Adipocyte (in vitro differentiated cells): ENCODE measurements at regions not wholly inside any gene's neighbourhood (a gene's known extent, or its start where the extent isn't known, plus 50 kb on each side); places are given as distances from the start of the nearest gene placed in this dataset.

ENCODE experiments used
- DNase-seq: peaks from one replicate; pipeline ENCODE4 v3.0.0-alpha.2; 2015; ENCODE audit warnings: low read depth
- H3K27me3 ChIP-seq: replicated peaks from 2 replicates; pipeline ENCODE4 v1.7.0; 2013; ENCODE audit warnings: mild to moderate bottlenecking, low read length, moderate library complexity; ENCODE audit not compliant: control insufficient read depth, insufficient read depth
- H3K36me3 ChIP-seq: 2 replicates; pipeline ENCODE4 v1.7.0; 2013; ENCODE audit warnings: low read length, mild to moderate bottlenecking, moderate library complexity; ENCODE audit not compliant: control insufficient read depth, insufficient read depth, severe bottlenecking
- H3K4me1 ChIP-seq: 2 replicates; pipeline ENCODE4 v1.7.0; 2013; ENCODE audit warnings: mild to moderate bottlenecking, low read length, moderate library complexity; ENCODE audit not compliant: control insufficient read depth, insufficient read depth
- H3K4me3 ChIP-seq: 2 replicates; pipeline ENCODE4 v1.7.0; 2013; ENCODE audit warnings: mild to moderate bottlenecking, low read length, moderate library complexity
- H3K9ac ChIP-seq: 2 replicates; pipeline ENCODE4 v1.7.0; 2013; ENCODE audit warnings: mild to moderate bottlenecking, low read length, moderate library complexity
- H3K9me3 ChIP-seq: 2 replicates; pipeline ENCODE4 v1.7.0; 2013; ENCODE audit warnings: mild to moderate bottlenecking, low read length, moderate library complexity; ENCODE audit not compliant: control insufficient read depth

DNA sequence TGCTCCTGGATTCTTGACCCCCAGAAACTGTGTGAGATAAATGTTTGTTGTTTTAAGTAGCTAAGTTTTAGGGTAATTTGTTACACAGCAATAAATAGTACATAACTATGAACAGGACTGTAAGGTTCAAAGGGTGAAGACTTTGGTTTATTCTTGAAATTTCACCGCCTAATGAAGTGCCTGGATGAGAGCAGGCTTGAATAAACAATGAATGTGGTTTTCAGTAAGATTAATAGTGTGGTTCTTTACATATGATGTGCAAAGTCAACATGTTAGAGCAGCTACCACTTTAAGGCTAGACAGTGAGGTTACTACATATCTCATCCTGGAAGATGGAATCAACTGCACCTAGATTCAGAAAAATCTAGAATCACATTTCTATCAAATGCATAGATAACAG is 145.2 kb upstream of the BTG1 start:
- H3K9ac ChIP-seq, result no peak overlapping the region
- DNase-seq, result no peak
- H3K4me1 ChIP-seq, result peaks cover 28% of the 10 kb centered on the region
- no peaks in the 10 kb centered on the region for H3K36me3 ChIP-seq
- H3K4me3 ChIP-seq, result no peak overlapping the region
- no peaks in the 10 kb centered on the region for H3K27me3 ChIP-seq
- H3K9me3 ChIP-seq, result no peaks in the 10 kb centered on the region

DNA sequence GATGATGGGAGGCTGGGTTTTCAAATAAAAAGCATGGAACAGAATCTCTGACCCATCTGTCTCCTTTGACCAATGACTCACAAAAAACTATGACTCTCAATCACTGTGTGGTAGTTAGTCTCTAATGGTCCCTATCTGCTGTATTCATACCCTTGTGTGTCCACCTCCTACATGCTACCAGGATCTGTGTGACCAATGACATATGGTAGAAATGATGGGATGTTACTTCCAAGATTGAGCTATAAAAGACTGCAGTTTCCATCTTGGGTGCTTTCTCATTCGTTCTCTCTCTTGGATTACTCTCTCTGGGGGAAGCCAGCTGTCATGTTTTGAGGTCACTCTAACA is 144.7 kb upstream of the BTG1 start:
- Histone ChIP-seq H3K9ac (no peak overlapping the region), H3K27me3 (no peaks in the 10 kb centered on the region), H3K4me3 (no peak overlapping the region), H3K4me1 (peaks cover 22% of the 10 kb centered on the region), H3K9me3 (no peaks in the 10 kb centered on the region), H3K36me3 (no peaks in the 10 kb centered on the region)
- peak; percentile 9 for DNase-seq

DNA sequence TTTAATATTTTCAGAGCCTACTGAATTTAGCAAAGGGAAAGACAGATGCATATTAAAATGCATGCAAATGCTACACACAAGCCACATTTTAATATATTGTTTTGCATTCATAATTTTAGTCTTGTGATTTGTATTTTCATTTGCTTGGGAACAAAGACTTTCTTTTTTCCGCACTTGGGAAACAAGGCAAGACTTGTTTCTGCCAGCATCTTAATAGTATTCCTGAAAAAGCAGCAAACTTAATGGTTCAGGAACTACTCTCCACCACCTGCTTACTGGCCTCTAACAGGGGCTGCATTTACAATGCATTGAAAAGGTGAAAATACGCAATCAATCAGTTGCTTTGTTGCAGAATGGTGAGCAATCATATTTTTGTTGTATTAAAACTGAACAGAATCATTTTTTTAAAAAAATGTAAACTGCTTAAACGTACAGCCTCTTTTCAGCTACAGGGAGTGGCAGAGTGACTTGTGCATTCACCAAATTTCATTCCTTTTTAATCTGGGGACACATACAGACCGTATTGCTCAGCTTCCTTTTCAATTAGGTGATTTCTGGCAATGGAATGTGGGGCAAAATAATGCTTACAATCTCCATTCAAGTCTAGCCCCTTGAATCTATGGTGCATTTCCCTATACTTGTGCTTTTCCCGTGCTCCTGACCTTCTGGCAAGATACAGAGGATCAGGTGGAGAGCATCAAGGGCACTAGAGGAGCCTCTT is 144.1 kb upstream of the BTG1 start:
- peak; percentile 60 for DNase-seq
- Histone ChIP-seq H3K4me3 (peak overlapping the region; percentile 22), H3K4me1 (peaks cover 22% of the 10 kb centered on the region), H3K27me3 (no peaks in the 10 kb centered on the region), H3K9me3 (no peaks in the 10 kb centered on the region), H3K9ac (peak overlapping the region; percentile 5), H3K36me3 (no peaks in the 10 kb centered on the region)

DNA sequence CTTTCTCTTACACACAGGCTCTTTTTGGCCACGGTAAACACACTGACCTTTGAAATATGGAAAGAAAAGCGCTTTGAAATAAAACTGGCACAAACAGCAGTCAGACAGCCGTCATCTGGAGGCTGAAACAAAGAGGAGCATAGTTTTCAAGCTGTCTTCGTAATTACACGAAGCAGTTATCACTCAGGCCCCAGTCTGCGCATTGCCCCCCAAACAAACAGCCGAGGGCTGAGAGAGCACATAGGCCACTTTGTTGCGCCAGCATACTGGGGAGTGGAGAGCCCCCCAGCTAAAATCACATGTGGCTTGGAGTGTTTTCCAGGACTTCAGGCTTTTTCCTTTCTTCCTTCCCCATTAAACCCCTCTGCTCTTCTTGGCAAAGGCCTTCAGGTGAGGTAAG is 142.9 kb upstream of the BTG1 start:
- Histone ChIP-seq H3K9me3 (no peaks in the 10 kb centered on the region), H3K4me1 (peaks cover 22% of the 10 kb centered on the region), H3K36me3 (no peaks in the 10 kb centered on the region), H3K9ac (no peak overlapping the region), H3K4me3 (no peak overlapping the region), H3K27me3 (no peaks in the 10 kb centered on the region)
- DNase-seq, result no peak

DNA sequence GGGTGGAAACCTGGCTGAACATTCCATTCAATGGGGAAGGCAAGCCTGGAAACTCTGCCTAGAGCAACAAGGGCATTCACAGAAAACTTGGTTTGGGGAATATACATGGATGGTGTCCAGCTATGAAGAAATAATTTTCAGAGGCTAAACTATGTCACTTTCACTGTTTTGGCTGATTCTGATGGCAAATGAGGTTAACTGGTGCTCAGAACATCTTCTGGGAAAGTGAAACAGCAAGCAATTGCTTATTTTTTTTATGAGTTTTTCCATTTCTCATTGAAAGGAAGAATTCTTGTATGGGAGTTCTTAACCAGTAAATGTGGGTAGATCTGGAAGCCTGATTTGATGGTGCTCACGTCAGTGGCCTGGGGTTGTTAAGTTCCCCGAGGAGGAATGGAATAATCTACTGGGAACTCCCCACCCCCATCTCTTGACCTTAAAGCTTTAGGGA is 132.8 kb upstream of the BTG1 start:
- H3K36me3 ChIP-seq, result no peaks in the 10 kb centered on the region
- H3K9me3 ChIP-seq, result no peaks in the 10 kb centered on the region
- DNase-seq, result peak; percentile 60
- peaks cover 14% of the 10 kb centered on the region for H3K4me1 ChIP-seq
- no peaks in the 10 kb centered on the region for H3K27me3 ChIP-seq
- peak overlapping the region; percentile 64 for H3K9ac ChIP-seq
- peak overlapping the region; percentile 70 for H3K4me3 ChIP-seq

DNA sequence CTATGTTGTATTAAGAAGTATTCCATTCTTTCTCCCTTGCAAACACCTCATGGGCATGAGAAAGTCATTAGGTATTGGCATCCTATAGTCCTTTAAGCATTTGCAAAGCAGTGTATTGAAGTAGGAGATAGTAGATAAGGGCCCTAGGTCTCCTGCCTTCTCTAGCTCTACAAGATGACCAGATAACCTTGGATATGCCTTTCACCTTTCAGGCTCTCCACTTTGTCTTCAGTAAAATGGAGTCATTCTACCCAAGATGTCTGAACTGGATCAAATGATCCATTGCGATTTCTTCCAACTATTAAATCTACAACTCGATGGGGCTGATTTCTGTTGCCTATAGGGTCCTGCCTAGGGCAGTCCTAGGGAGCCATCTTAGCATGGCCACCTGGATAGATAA is 132.1 kb upstream of the BTG1 start:
- DNase-seq, result no peak
- Histone ChIP-seq H3K4me3 (peak overlapping the region; percentile 4), H3K4me1 (peaks cover 14% of the 10 kb centered on the region), H3K27me3 (no peaks in the 10 kb centered on the region), H3K36me3 (no peaks in the 10 kb centered on the region), H3K9me3 (no peaks in the 10 kb centered on the region), H3K9ac (no peak overlapping the region)

DNA sequence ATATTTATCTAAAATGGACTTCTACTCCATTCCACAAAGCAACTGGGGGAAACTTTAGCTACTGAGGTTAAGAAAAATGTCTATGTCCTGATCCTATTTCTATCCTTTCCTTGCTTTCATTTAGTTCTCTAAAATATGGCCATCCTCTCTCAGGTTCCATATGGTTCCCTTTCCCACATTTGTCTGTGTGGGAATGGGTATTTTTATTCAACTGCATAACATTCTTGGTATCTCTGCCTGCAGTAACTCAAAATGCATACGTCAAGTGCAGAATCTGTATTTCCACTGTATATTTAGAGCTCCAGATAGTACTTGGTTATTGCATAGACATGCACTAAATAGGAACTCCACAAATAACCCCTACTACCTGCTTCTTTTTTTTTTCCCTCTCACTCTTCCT is 130.6 kb upstream of the BTG1 start:
- H3K36me3 ChIP-seq, result no peaks in the 10 kb centered on the region
- H3K9ac ChIP-seq, result no peak overlapping the region
- H3K9me3 ChIP-seq, result no peaks in the 10 kb centered on the region
- no peaks in the 10 kb centered on the region for H3K27me3 ChIP-seq
- peaks cover 14% of the 10 kb centered on the region for H3K4me1 ChIP-seq
- no peak for DNase-seq
- no peak overlapping the region for H3K4me3 ChIP-seq

DNA sequence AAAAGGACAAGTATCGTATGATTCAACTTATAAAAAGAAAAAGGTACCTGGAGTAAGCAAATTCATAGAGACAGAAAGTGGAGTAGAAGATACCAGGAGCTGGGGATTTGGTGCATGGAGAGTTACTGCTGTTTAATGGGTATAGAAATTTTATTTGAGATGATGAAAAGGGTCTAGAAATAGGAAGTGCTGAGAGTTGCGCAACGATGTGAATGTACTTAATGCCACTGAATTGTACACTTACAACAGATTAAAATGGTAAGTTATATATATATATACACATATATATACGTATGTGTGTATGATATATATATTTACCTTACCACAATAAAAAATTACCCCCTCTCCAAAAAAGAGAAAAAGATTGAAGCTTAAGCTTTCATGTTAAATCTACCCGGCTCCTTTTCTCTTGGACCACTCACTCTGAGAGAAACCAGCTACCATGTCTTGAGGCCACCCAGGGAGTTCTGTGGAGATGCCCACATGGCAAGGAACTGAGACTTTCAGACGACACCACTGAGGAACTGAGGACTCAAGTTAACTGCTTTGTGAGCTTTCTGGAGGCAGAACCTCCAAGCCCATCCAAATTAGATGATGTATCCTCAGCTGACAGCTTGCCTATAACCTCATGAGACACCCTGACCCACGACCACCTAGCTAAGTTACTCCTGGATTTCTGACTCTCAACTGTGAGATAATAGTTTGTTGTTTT is 130.0 kb upstream of the BTG1 start:
- no peak overlapping the region for H3K9ac ChIP-seq
- H3K4me1 ChIP-seq, result peaks cover 14% of the 10 kb centered on the region
- no peaks in the 10 kb centered on the region for H3K9me3 ChIP-seq
- DNase-seq, result no peak
- no peaks in the 10 kb centered on the region for H3K36me3 ChIP-seq
- H3K27me3 ChIP-seq, result no peaks in the 10 kb centered on the region
- no peak overlapping the region for H3K4me3 ChIP-seq

DNA sequence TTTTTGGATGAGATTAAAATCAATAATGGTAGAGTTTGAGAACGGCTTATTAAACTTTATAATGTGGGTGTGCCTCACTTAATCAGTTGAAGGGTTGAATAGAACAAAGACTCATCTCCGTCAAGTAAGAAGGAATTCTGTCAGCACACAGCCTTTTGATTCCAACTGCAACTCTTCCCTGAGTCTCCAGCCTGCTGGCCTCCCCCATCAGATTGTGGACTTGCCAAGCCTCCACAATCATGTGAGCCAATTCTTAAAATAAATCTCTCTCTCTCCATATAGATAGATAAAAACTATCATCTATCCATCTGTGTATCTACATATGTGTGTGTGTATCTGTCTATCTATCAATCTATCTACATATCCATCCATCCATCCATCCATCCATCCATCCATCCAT is 127.4 kb upstream of the BTG1 start:
- no peak overlapping the region for H3K4me3 ChIP-seq
- H3K27me3 ChIP-seq, result no peaks in the 10 kb centered on the region
- H3K9ac ChIP-seq, result no peak overlapping the region
- no peaks in the 10 kb centered on the region for H3K36me3 ChIP-seq
- DNase-seq, result no peak
- peaks cover 3% of the 10 kb centered on the region for H3K4me1 ChIP-seq
- H3K9me3 ChIP-seq, result no peaks in the 10 kb centered on the region

DNA sequence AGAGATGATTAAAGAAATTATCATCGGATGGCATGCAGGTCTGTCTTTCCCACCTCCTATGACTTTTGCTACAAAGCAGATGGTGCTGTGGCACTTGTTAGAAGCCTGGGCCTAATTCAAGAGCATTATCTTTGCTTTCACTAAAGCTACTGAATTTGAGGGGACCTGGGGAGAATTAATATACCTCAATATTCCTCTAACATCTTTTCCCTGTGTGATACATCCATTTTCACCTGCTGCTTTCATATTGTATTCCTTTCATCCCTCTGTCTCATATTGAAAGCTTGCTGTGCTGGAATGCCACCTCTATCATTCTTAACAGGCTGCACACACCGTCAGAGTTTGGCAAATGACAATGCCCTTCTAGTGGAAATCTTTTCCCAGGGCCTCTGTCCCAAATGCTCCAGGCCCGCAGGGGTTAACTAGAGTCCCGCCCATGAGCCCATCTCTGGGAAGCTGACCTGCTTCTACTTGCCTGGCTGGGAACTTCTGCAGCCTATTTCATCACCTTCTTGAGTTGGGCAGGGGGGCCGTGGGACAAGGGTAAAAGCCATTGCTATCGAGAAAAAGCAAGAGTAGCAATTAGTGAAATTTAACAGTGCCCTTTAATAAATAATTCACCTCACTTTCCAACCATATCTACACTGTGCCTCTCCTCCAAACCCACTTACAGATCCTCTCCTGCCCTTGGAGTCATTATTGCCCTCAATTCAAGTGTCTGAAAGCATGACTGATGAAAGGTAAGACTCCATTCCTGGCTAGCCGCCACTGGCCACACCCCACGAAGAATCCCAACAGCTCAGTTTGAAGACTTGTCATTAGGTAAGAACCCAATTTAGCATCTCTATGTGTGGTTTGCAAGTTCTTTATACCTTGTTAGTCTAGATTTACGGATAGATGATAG is 126.7 kb upstream of the BTG1 start:
- H3K9ac ChIP-seq, result no peak overlapping the region
- no peaks in the 10 kb centered on the region for H3K4me1 ChIP-seq
- no peak for DNase-seq
- no peaks in the 10 kb centered on the region for H3K9me3 ChIP-seq
- no peaks in the 10 kb centered on the region for H3K36me3 ChIP-seq
- no peak overlapping the region for H3K4me3 ChIP-seq
- H3K27me3 ChIP-seq, result no peaks in the 10 kb centered on the region

DNA sequence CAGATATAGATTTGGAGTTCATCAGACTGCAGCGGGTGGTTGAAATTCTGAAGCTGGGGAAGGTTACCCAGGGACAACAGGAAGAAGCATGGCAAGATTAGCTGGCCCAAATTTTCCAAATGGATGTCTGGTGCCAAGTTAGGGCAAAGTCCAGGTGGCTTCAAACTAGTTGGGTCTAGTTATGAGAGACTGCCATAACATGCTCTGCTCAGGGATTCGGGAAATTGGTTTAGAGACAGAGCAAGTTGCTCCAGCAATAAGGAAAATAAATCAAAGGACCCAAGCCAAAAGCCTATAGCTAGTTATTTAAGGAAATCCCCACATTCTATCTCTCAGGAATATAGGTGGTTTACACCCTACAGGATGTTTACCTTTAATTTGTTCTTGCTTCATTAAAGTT is 125.7 kb upstream of the BTG1 start:
- no peaks in the 10 kb centered on the region for H3K4me1 ChIP-seq
- H3K36me3 ChIP-seq, result no peaks in the 10 kb centered on the region
- H3K9ac ChIP-seq, result no peak overlapping the region
- H3K4me3 ChIP-seq, result no peak overlapping the region
- H3K9me3 ChIP-seq, result no peaks in the 10 kb centered on the region
- no peak for DNase-seq
- H3K27me3 ChIP-seq, result no peaks in the 10 kb centered on the region
